Aorta (tissue), 5 donors: ENCODE measurements at regions not wholly inside any gene's neighbourhood (a gene's known extent, or its start where the extent isn't known, plus 50 kb on each side); places are given as distances from the start of the nearest gene placed in this dataset.
A peak's percentile ranks its signal among the peaks of the same experiment; 100 is the strongest.

Source experiments
- ATAC-seq: fragments of 200-7000 bp; cut with Tn5 transposase; one replicate; pipeline ENCODE4 v1.9.1; 2022; ENCODE audit warnings: moderate library complexity; ENCODE audit not compliant: low FRiP score
- DNase-seq, 2 donors: peaks; one replicate each; pipeline ENCODE4 v3.0.0-alpha.2; 2020
- H3K27ac ChIP-seq, 2 donors: one replicate each; pipeline ENCODE4 v1.5.1; 2013; ENCODE audit warnings: low read length in 2 of 2, mild to moderate bottlenecking in 2 of 2, moderate library complexity in 2 of 2, control low read depth in 1 of 2, inconsistent platforms in 1 of 2, low read depth in 1 of 2
- H3K27me3 ChIP-seq, 2 donors: one replicate each; pipeline ENCODE4 v1.6.1; 2013; ENCODE audit warnings: control low read depth in 1 of 2, low read length in 1 of 2, mild to moderate bottlenecking in 1 of 2, moderate library complexity in 1 of 2; ENCODE audit not compliant: insufficient read depth in 2 of 2, control insufficient read depth in 1 of 2
- H3K36me3 ChIP-seq, 2 donors: one replicate each; pipeline ENCODE4 v1.6.1; 2013; ENCODE audit warnings: control low read depth in 1 of 2, low read length in 1 of 2, mild to moderate bottlenecking in 1 of 2; ENCODE audit not compliant: insufficient read depth in 2 of 2, control insufficient read depth in 1 of 2
- H3K4me1 ChIP-seq, 2 donors: one replicate each; pipeline ENCODE4 v1.6.1; 2013; ENCODE audit warnings: low read length in 2 of 2, control low read depth in 1 of 2, mild to moderate bottlenecking in 1 of 2, moderate library complexity in 1 of 2; ENCODE audit not compliant: insufficient read depth in 2 of 2, control insufficient read depth in 1 of 2
- H3K4me3 ChIP-seq, 2 donors: one replicate each; pipeline ENCODE4 v1.5.1; 2013; ENCODE audit warnings: low read length in 2 of 2, control low read depth in 1 of 2, mild to moderate bottlenecking in 1 of 2
- H3K9me3 ChIP-seq: one replicate; pipeline ENCODE4 v1.6.1; 2013; ENCODE audit warnings: mild to moderate bottlenecking, low read length; ENCODE audit not compliant: control insufficient read depth
- WGBS, 2 donors: extraction: QIAGEN DNeasy Blood & Tissue Kit; methylation state at CpG; one replicate each; pipeline ENCODE4 v1.1.7; 2013; 5-methylcytosine and 5-hydroxymethylcytosine counted together
- intact Hi-C, 2 donors: fragments of 100-400 bp; cut with DNase I; formaldehyde crosslinking; loops; one replicate each; pipeline versions ENCODE4 v1.14.2 to v1.15.0; 2022
- donor health status: healthy with polysubstance abuse.
- donor health status: Bipolar disorder and iron deficiency.
- donor health status: DM: no; HTN: no; CAD: no.
- donor health status: DM: no; HTN: no; CAD: no.
- donor health status: DM: yes; HTN: yes; CAD: no.

DNA sequence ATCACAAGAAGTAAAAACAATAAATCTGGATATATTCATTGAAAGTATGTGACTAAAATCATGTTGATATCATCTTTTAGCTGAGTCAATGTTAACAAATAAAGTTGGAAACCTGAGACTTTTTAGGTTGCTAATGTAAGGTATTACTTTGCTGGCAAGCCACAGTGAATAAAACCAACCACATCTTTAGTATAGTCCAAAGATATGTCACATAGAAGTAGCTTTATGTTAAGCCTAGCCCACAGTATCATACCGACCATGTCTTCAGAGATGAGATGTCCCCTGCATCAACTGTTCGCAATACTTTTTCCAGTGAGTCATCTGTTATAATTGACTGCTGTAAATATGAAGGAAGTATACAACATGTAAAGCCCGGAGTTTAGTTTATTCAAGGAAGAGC is 107.6 kb upstream of the MCHR2 start:
- H3K27me3 ChIP-seq = no peaks in the 10 kb centered on the region
- H3K36me3 ChIP-seq = no peaks in the 10 kb centered on the region
- no peaks in the 10 kb centered on the region for H3K9me3 ChIP-seq
- no peak overlapping the region for H3K4me3 ChIP-seq
- DNase-seq (no peak), ATAC-seq (no peak)
- WGBS, 2 donors = 76 to 83% methylated on average over 3 of the region's 3 CpGs
- no peak overlapping the region for H3K27ac ChIP-seq
- intact Hi-C loops = no loop called here
- H3K4me1 ChIP-seq = no peaks in the 10 kb centered on the region

DNA sequence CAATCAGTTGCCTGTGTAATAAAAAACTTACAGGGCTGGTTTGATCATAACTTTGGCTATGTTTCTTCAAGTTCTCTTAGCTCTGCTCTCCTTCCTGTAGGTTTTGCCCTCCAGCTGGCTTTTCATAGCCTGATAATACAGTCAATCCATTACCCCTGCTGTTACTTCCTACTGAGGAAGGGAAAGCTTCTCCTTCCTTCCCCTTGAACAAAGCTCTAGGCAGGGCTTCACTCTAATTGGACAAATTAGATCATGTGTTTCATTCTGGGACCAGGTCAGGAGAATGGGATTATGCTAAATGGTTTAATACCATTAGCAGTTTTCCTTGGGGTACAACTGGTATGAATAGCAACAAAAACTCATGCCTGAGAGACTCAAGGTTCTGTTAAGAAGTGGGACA is 106.8 kb upstream of the MCHR2 start:
- H3K9me3 ChIP-seq = no peaks in the 10 kb centered on the region
- no peaks in the 10 kb centered on the region for H3K36me3 ChIP-seq
- H3K4me3 ChIP-seq = no peak overlapping the region
- H3K4me1 ChIP-seq = no peaks in the 10 kb centered on the region
- H3K27ac ChIP-seq = no peak overlapping the region
- DNase-seq = no peak
- H3K27me3 ChIP-seq = no peaks in the 10 kb centered on the region
- ATAC-seq = no peak
- intact Hi-C loops = no loop called here

DNA sequence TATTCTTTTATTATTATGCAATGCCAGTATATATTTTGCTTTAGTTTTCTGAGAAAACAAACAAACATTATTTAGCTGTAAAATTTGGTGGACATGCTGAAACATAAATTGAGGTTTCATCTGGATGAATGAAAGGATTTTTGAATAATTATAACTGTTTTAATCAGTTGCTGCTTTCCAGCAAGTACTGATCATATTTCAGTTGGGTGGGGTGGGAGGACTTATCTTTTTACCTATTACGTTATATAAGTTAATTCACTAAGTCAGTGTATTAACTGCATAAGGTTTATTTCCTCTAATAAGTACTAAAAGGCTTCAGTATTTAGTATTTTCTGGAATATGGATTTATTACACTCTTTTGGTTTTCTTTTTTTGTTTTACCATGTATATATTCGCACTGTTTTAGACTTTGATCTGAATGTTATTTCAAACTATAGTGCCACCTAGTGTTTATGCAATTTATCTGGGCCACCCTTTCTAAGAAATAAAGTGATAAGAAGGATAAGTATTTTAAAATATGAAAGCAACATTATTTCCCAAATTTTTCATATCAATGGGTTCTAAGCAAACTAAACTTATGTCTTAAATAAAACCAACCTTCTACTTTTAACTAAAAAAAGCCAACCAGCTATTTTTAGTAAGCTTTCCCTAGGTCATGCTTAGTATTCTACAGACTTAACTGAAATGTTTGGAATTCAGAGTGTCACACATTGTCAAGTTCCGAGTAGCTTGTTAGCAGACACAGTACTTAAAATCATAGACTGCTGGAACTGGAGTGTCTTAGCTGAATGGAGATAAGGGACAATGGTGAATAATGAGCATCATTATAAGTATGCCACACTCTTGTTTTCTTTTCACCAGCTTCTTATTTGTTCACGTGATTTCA is 105.4 kb upstream of the MCHR2 start:
- Histone ChIP-seq H3K27me3 (no peaks in the 10 kb centered on the region), H3K36me3 (no peaks in the 10 kb centered on the region), H3K4me3 (no peak overlapping the region), H3K4me1 (no peaks in the 10 kb centered on the region), H3K27ac (no peak overlapping the region), H3K9me3 (no peaks in the 10 kb centered on the region)
- no peak for DNase-seq
- ATAC-seq = no peak
- WGBS, 2 donors = 18 to 21% methylated on average over 4 of the region's 4 CpGs
- intact Hi-C loops = loop anchor here in 1 of 2 donors (5.0 kb wide), 2 partner anchors 97 to 232 kb away; no protein-coding TSS in a partner anchor

DNA sequence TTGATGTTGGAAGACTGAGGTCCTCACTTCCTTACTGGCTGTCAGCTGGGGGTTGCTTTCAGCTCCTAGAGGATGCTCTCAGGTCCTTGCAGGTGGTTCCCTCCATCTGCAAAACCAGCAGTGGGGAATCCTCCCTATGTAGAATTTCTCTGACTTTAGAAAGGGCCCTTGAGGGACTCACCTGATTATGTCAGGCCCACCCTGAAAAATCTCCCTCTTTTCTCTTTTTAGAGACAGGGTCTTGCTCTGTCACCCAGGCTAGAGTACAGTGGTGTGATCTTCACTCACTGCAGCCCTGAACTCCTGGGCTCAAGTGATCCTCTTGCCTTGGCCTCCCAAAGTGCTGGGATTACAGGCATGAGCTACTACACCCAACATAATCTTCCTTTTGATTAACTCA is 102.9 kb upstream of the MCHR2 start:
- Histone ChIP-seq H3K4me3 (no peak overlapping the region), H3K4me1 (no peaks in the 10 kb centered on the region), H3K36me3 (no peaks in the 10 kb centered on the region), H3K9me3 (no peaks in the 10 kb centered on the region), H3K27me3 (no peaks in the 10 kb centered on the region), H3K27ac (no peak overlapping the region)
- intact Hi-C loops = loop anchor here in 1 of 2 donors (5.0 kb wide), 2 partner anchors 95 to 230 kb away; no protein-coding TSS in a partner anchor
- ATAC-seq (no peak), DNase-seq (no peak)

DNA sequence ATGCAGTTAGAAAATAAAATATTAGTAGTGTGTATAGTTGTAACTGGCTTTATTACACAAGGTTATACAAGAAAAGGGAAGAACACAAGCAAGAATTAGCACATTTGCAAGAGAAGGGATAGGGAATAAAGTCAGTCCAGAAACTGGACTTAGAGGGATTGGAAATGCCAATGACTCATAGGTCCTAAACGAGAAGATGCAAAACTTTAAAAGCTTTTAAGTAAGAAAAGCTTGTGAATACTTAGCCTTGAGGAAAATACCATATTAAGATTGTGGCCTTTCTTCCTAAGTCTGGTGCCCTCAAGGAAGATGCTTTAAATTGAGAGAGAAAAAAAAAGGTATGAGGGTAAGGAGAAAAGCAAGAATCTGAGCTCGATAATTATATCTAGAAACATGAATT is 102.3 kb upstream of the MCHR2 start:
- intact Hi-C loops = loop anchor here in 1 of 2 donors (5.0 kb wide), 2 partner anchors 94 to 229 kb away; no protein-coding TSS in a partner anchor
- 58 to 66% methylated on average over 2 of the region's 2 CpGs for WGBS, 2 donors
- H3K27ac ChIP-seq = no peak overlapping the region
- H3K27me3 ChIP-seq = no peaks in the 10 kb centered on the region
- DNase-seq = no peak
- no peak for ATAC-seq
- no peak overlapping the region for H3K4me3 ChIP-seq
- H3K4me1 ChIP-seq = no peaks in the 10 kb centered on the region
- no peaks in the 10 kb centered on the region for H3K9me3 ChIP-seq
- H3K36me3 ChIP-seq = no peaks in the 10 kb centered on the region

DNA sequence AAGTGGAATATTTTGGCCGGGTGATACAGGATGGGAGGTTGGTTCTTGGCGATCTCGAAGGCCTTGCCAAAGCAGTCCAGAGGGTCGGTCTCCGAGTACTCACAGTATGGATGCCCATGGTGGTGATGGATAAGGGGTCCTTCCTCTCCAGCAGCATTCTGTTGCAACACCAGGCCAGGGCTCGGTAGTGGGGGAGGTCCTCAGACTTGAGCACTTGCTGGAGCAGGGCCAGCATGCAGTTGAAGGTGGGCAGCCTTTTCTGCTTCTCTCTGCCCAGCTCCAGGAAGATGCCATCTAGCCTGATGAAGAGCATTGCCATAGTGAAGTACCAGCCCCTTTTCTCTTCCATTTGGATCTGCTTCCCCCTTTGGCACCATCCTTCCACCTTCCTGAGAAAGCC is 99.4 kb upstream of the MCHR2 start:
- H3K36me3 ChIP-seq = no peaks in the 10 kb centered on the region
- no peaks in the 10 kb centered on the region for H3K9me3 ChIP-seq
- no peaks in the 10 kb centered on the region for H3K4me1 ChIP-seq
- H3K27me3 ChIP-seq = no peaks in the 10 kb centered on the region
- H3K4me3 ChIP-seq = no peak overlapping the region
- no peak for DNase-seq
- intact Hi-C loops = no loop called here
- no peak overlapping the region for H3K27ac ChIP-seq
- peak; percentile 26 for ATAC-seq
- 91 to 93% methylated on average over 6 of the region's 6 CpGs for WGBS, 2 donors

DNA sequence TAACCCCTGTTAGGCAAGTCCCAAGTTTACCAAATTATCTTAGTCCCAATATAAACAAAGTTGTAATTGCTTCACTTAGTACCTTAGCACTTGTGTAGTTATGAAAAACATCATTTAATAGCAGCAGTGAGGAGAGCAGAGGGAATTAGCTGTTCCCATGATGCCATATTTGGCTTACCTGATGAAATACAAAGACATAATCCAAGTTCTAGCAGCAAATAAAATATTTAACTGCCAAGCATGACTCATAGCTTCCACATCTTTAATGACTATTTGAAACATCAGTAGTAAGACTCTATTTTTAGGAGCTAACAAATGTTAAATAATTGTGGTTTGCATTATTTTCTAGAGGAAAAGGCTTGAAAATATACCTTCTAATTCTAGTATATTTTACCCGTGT is 94.0 kb upstream of the MCHR2 start:
- Histone ChIP-seq H3K4me3 (no peak overlapping the region), H3K9me3 (no peaks in the 10 kb centered on the region), H3K27ac (no peak overlapping the region), H3K36me3 (no peaks in the 10 kb centered on the region), H3K4me1 (no peaks in the 10 kb centered on the region), H3K27me3 (no peaks in the 10 kb centered on the region)
- ATAC-seq = no peak
- 52 to 58% methylated on average over 1 of the region's 1 CpG for WGBS, 2 donors
- DNase-seq = no peak
- intact Hi-C loops = no loop called here

DNA sequence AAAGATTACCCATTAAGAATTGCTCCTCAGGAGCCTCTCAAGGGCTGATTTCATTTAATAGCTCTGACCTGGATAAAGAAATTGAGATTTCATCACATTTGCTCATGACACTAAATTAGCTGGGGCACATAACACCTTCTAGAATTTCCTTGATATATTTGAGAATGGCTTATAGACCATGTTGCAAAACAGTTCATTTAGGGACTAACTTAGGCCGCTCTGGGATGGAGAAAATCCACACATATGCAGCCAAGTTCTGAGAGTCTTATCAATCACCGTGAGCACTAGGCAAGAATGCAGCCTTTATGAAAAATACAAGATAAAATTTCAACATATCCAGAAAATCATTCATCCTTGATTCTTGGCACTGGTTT is 91.0 kb upstream of the MCHR2 start:
- H3K27me3 ChIP-seq = no peaks in the 10 kb centered on the region
- no peak overlapping the region for H3K27ac ChIP-seq
- H3K9me3 ChIP-seq = no peaks in the 10 kb centered on the region
- intact Hi-C loops = no loop called here
- no peak for DNase-seq
- ATAC-seq = no peak
- H3K4me1 ChIP-seq = no peaks in the 10 kb centered on the region
- 26 to 52% methylated on average over 2 of the region's 2 CpGs for WGBS, 2 donors
- no peak overlapping the region for H3K4me3 ChIP-seq
- no peaks in the 10 kb centered on the region for H3K36me3 ChIP-seq

DNA sequence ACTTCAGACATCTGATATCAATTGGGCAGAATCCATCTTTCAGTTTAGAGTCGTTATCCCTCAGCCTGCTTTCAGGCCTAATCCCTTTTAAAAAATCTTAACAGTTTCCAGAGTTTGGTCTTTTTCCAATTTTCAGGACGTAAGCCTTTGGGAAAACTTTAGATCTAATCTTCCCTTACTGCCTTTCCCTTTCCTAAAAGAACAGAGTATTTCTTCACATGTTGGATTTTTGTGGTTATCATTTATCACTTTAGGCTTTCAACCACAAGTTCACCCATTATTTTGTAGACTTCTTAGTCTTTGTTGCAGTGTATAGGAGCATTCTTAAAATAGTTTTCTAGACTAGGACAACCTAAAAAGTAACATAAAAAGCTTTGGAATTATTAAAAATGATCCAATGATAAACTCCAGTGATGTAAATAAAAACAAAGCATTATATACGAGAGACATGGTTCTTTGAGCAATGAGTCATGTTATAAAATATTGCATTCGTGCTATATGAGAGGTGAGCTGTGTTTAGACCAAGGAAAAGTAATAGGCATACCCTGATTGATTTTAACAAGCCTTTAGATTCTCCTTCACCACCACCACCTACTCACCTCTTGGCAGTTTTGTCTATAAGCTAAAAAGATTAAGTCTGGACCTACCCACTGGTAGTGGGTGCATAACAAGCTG is 90.4 kb upstream of the MCHR2 start:
- no peak for ATAC-seq

More for the DNA sequence above, 90.4 kb upstream of the MCHR2 start:
- no peaks in the 10 kb centered on the region for H3K4me1 ChIP-seq
- intact Hi-C loops = no loop called here
- no peak overlapping the region for H3K4me3 ChIP-seq
- no peaks in the 10 kb centered on the region for H3K36me3 ChIP-seq
- H3K9me3 ChIP-seq = no peaks in the 10 kb centered on the region
- no peak for DNase-seq
- no peaks in the 10 kb centered on the region for H3K27me3 ChIP-seq
- WGBS, 2 donors = 23% methylated on average over 4 of the region's 4 CpGs
- no peak overlapping the region for H3K27ac ChIP-seq
